Loucy (cell line): ENCODE measurements at regions not wholly inside any gene's neighbourhood (a gene's known extent, or its start where the extent isn't known, plus 50 kb on each side); places are given as distances from the start of the nearest gene placed in this dataset.

Experiments
- H2AFZ ChIP-seq: fragments of 200-600 bp; sonication (generic); 2 replicates; pipeline ENCODE4 v1.6.0; 2016; ENCODE audit warnings: antibody characterized with exemption, mild to moderate bottlenecking, low read length, moderate library complexity
- H3F3A ChIP-seq: fragments of 200-600 bp; 2 replicates; pipeline ENCODE4 v1.6.0; 2016; ENCODE audit warnings: antibody characterized with exemption, low read depth, mild to moderate bottlenecking
- H3K27me3 ChIP-seq: fragments of 200-600 bp; sonication (generic); 2 replicates; pipeline ENCODE4 v1.6.1; 2014; ENCODE audit warnings: low read length, mild to moderate bottlenecking; ENCODE audit not compliant: insufficient read depth, poor library complexity, severe bottlenecking
- H3K36me3 ChIP-seq: fragments of 200-600 bp; sonication (generic); 2 replicates; pipeline ENCODE4 v1.6.1; 2016; ENCODE audit warnings: low read length; ENCODE audit not compliant: insufficient read depth
- H3K4me1 ChIP-seq: fragments of 200-600 bp; sonication (generic); 2 replicates; pipeline ENCODE4 v1.5.1; 2014; ENCODE audit warnings: low read length, mild to moderate bottlenecking; ENCODE audit not compliant: insufficient read depth, poor library complexity, severe bottlenecking
- H3K4me2 ChIP-seq: fragments of 200-600 bp; sonication (generic); 2 replicates; pipeline ENCODE4 v1.6.0; 2014; ENCODE audit warnings: antibody characterized with exemption, low read length, low read depth, mild to moderate bottlenecking; ENCODE audit not compliant: poor library complexity, severe bottlenecking
- H3K4me3 ChIP-seq: fragments of 200-600 bp; sonication (generic); 2 replicates; pipeline ENCODE4 v1.5.1; 2014; ENCODE audit warnings: low read length, mild to moderate bottlenecking, mixed read lengths; ENCODE audit not compliant: poor library complexity, severe bottlenecking
- H3K79me2 ChIP-seq: fragments of 200-600 bp; sonication (generic); 2 replicates; pipeline ENCODE4 v1.6.1; 2014; ENCODE audit warnings: low read length; ENCODE audit not compliant: insufficient read depth
- H3K9ac ChIP-seq: fragments of 200-600 bp; sonication (generic); 2 replicates; pipeline ENCODE4 v1.6.0; 2014; ENCODE audit warnings: mild to moderate bottlenecking, low read depth, low read length, moderate library complexity; ENCODE audit not compliant: poor library complexity, severe bottlenecking
- H3K9me2 ChIP-seq: fragments of 200-600 bp; sonication (generic); replicated peaks from 2 replicates; pipeline ENCODE4 v1.6.1; 2016; ENCODE audit warnings: low read depth, low read length, mixed read lengths
- H3K9me3 ChIP-seq: fragments of 200-600 bp; sonication (generic); 2 replicates; pipeline ENCODE4 v1.6.1; 2014; ENCODE audit warnings: mild to moderate bottlenecking, antibody characterized with exemption, low read length, low read depth; ENCODE audit not compliant: insufficient read depth
- H4K20me1 ChIP-seq: fragments of 200-600 bp; sonication (generic); 2 replicates; pipeline ENCODE4 v1.6.0; 2014; ENCODE audit warnings: antibody characterized with exemption, low read length, mild to moderate bottlenecking; ENCODE audit not compliant: insufficient read depth, poor library complexity, severe bottlenecking
- EZH2phosphoT487 ChIP-seq: fragments of 200-600 bp; IDR thresholded peaks from 2 replicates; pipeline ENCODE4 v1.6.1; 2018; ENCODE audit warnings: antibody characterized with exemption, mild to moderate bottlenecking, moderate library complexity, borderline replicate concordance
- TF ChIP-seq, protein P1 (sequence below): fragments of 200-600 bp; sonication (generic); conservative IDR thresholded peaks from 2 replicates; pipeline ENCODE4 v1.5.1; 2014; ENCODE audit warnings: mild to moderate bottlenecking, antibody characterized with exemption, low read length

DNA sequence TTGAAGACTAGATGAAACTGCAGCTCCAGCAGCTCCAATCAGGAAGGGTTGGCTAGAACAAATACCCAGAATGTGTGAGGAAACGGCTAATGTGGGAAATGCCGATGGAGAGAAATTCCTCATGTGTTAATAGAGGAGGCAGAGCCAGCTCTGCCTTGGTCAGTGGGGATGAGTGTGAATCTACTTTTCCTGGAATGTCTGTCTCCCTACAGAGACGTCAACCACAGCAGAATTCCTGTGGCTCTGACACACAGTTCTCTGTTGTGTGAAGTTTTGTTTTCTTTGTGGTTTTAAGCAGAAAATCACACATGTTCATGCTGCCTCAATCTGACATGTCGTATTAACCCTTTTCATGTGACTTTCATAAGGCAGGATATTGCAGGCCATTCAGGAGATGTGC is 476.6 kb upstream of the WWC1 start:
- Histone ChIP-seq H2AFZ (no peak overlapping the region), H3K9me3 (no peaks in the 10 kb centered on the region), H3K27me3 (no peaks in the 10 kb centered on the region), H3K9ac (no peak overlapping the region), H3K4me1 (no peaks in the 10 kb centered on the region), H3K79me2 (no peaks in the 10 kb centered on the region), H3F3A (no peaks in the 10 kb centered on the region), H4K20me1 (no peaks in the 10 kb centered on the region), H3K4me3 (no peak overlapping the region), H3K36me3 (no peaks in the 10 kb centered on the region), H3K9me2 (no peaks in the 10 kb centered on the region), H3K4me2 (no peak overlapping the region)
- TF ChIP-seq EZH2phosphoT487: no peak
- TF ChIP-seq, protein P1, sequence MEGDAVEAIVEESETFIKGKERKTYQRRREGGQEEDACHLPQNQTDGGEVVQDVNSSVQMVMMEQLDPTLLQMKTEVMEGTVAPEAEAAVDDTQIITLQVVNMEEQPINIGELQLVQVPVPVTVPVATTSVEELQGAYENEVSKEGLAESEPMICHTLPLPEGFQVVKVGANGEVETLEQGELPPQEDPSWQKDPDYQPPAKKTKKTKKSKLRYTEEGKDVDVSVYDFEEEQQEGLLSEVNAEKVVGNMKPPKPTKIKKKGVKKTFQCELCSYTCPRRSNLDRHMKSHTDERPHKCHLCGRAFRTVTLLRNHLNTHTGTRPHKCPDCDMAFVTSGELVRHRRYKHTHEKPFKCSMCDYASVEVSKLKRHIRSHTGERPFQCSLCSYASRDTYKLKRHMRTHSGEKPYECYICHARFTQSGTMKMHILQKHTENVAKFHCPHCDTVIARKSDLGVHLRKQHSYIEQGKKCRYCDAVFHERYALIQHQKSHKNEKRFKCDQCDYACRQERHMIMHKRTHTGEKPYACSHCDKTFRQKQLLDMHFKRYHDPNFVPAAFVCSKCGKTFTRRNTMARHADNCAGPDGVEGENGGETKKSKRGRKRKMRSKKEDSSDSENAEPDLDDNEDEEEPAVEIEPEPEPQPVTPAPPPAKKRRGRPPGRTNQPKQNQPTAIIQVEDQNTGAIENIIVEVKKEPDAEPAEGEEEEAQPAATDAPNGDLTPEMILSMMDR: no peak

DNA sequence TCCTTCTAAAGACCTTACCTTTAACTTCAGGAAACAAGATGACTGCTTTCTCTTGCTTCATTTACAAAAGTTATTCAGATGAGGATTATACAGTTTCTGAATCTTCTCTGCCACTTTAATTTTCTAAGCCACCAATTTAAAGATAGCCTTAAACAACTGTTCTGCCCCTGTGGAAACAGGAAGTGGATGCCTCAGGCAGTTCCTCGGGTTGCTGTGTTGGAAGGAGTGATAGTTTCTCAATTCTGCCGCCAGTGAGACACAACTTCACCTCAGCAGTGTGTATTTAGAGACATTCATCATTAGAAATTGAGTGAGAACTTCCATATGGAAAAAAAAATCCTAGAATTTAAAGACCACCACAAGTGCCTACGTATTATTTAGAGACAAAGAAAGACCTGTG is 475.1 kb upstream of the WWC1 start:
- no peaks in the 10 kb centered on the region for H3K79me2 ChIP-seq

DNA sequence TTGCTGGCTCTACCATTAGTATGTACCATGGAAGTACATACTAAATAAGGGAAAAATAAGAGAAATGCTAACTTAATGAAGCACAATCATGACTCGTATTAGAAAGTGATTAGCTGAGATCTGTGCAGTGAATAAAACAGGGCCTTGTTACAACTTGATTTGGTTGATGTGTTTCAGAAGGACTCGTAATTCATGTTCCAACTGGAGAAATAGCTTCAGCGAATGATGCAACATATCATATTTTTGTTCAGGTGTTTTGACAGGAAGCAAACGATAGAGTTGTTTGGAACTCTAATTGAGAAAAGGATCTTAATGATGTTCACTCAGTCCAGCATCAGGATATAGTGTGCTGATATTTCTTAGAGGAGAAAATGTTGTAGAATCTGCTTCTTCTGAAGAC is 474.6 kb upstream of the WWC1 start:
- Histone ChIP-seq H4K20me1 (no peaks in the 10 kb centered on the region), H2AFZ (no peak overlapping the region), H3K4me2 (no peak overlapping the region), H3K27me3 (no peaks in the 10 kb centered on the region), H3F3A (no peaks in the 10 kb centered on the region), H3K9me3 (no peaks in the 10 kb centered on the region), H3K79me2 (no peaks in the 10 kb centered on the region), H3K36me3 (no peaks in the 10 kb centered on the region), H3K9me2 (no peaks in the 10 kb centered on the region), H3K4me3 (no peak overlapping the region), H3K9ac (no peak overlapping the region), H3K4me1 (no peaks in the 10 kb centered on the region)
- TF ChIP-seq, protein P1: no peak
- no peak for TF ChIP-seq EZH2phosphoT487

More for the DNA sequence above, 475.1 kb upstream of the WWC1 start:
- Histone ChIP-seq H3K4me1 (no peaks in the 10 kb centered on the region), H3F3A (no peaks in the 10 kb centered on the region), H3K27me3 (no peaks in the 10 kb centered on the region), H3K9me3 (no peaks in the 10 kb centered on the region), H3K4me2 (no peak overlapping the region), H3K9ac (no peak overlapping the region), H4K20me1 (no peaks in the 10 kb centered on the region), H3K36me3 (no peaks in the 10 kb centered on the region), H3K9me2 (no peaks in the 10 kb centered on the region), H3K4me3 (no peak overlapping the region), H2AFZ (no peak overlapping the region)
- no peak for TF ChIP-seq EZH2phosphoT487
- TF ChIP-seq, protein P1: no peak
